ENCODE measurements at regions not wholly inside any gene's neighbourhood (a gene's known extent, or its start where the extent isn't known, plus 50 kb on each side); places are given as distances from the start of the nearest gene placed in this dataset.

GRCh38 chr6:154570505-154570904 is 60.0 kb upstream of the CNKSR3 start:
- TF ChIP-seq, protein P1, sequence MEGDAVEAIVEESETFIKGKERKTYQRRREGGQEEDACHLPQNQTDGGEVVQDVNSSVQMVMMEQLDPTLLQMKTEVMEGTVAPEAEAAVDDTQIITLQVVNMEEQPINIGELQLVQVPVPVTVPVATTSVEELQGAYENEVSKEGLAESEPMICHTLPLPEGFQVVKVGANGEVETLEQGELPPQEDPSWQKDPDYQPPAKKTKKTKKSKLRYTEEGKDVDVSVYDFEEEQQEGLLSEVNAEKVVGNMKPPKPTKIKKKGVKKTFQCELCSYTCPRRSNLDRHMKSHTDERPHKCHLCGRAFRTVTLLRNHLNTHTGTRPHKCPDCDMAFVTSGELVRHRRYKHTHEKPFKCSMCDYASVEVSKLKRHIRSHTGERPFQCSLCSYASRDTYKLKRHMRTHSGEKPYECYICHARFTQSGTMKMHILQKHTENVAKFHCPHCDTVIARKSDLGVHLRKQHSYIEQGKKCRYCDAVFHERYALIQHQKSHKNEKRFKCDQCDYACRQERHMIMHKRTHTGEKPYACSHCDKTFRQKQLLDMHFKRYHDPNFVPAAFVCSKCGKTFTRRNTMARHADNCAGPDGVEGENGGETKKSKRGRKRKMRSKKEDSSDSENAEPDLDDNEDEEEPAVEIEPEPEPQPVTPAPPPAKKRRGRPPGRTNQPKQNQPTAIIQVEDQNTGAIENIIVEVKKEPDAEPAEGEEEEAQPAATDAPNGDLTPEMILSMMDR (IDR thresholded peaks at IDR 0.05; ENCODE audit: unreplicated experiment), result no peak
- H3K36me3 Mint-ChIP-seq (ENCODE audit: insufficient read depth), result no peaks in the 10 kb centered on the region
- peaks cover 15% of the 10 kb centered on the region for H3K4me1 Mint-ChIP-seq (ENCODE audit: low read depth)
- DNase-seq (ENCODE audit: low spot score, unreplicated experiment), result no peak
- H3K27me3 Mint-ChIP-seq, result no peaks in the 10 kb centered on the region
- peaks cover 3% of the 10 kb centered on the region for H3K9me3 Mint-ChIP-seq (ENCODE audit: low read depth)
- no peak overlapping the region for H3K27ac Mint-ChIP-seq
- H3K4me3 Mint-ChIP-seq (ENCODE audit: low read depth), result no peak overlapping the region

DNA sequence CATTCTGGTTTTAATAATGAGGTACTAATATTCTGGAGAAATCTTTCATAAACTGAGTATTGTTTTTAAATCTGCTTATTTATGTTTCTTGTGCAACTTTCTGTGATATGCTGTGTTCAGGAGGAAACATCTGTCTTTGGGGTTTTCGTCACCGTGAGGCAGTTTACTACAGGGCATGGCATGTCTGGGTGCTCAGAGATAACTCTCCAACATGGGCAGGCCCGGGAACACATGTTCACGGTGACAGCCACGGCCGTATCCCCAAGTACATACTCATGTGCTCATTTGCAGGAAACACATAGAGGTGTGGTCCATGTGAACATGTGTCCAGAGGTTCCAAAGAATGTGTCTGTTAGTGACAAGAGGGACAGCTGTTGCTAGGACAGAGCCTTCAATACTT is 62.1 kb upstream of the CNKSR3 start:
- H3K27me3 Mint-ChIP-seq, result no peaks in the 10 kb centered on the region
- no peaks in the 10 kb centered on the region for H3K36me3 Mint-ChIP-seq (ENCODE audit: insufficient read depth)
- no peak for DNase-seq (ENCODE audit: low spot score, unreplicated experiment)
- no peak overlapping the region for H3K4me3 Mint-ChIP-seq (ENCODE audit: low read depth)
- H3K4me1 Mint-ChIP-seq (ENCODE audit: low read depth), result peaks cover 15% of the 10 kb centered on the region
- TF ChIP-seq, protein P1 (IDR thresholded peaks at IDR 0.05; ENCODE audit: unreplicated experiment), result no peak
- H3K27ac Mint-ChIP-seq, result no peak overlapping the region
- H3K9me3 Mint-ChIP-seq (ENCODE audit: low read depth), result no peaks in the 10 kb centered on the region

DNA sequence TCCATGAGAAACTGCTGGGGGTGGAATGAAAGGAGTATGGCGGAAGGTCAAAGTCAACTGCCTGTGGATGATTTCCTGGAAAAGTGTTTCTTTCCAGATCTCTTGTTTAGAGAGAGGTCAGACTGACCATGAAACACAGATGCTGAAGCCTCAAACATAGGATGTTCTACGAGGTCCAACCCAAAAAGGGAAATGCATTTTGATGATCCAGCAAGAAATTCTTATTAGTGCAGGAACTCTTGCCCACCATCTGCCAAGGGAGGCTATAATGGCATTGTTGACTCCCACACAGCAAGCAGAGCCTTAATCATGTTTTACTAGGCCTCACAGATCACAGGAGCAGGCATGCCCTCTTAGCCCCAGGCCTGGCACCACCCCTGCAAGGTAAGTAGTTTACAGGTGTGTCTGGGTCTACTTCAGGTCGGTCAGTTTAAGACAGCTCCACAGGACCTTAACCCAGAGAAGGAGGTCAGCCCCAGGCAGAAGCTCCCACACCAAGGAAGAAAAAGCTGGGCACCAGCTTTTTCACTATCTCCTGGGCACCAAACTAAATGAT is 67.6 kb upstream of the CNKSR3 start:
- Mint-ChIP-seq H3K27ac (no peak overlapping the region), H3K36me3 (ENCODE audit: insufficient read depth) (no peaks in the 10 kb centered on the region), H3K9me3 (ENCODE audit: low read depth) (peaks cover 10% of the 10 kb centered on the region), H3K4me1 (ENCODE audit: low read depth) (no peaks in the 10 kb centered on the region), H3K4me3 (ENCODE audit: low read depth) (no peak overlapping the region), H3K27me3 (no peaks in the 10 kb centered on the region)
- DNase-seq (ENCODE audit: low spot score, unreplicated experiment), result no peak
- TF ChIP-seq, protein P1 (IDR thresholded peaks at IDR 0.05; ENCODE audit: unreplicated experiment), result no peak

DNA sequence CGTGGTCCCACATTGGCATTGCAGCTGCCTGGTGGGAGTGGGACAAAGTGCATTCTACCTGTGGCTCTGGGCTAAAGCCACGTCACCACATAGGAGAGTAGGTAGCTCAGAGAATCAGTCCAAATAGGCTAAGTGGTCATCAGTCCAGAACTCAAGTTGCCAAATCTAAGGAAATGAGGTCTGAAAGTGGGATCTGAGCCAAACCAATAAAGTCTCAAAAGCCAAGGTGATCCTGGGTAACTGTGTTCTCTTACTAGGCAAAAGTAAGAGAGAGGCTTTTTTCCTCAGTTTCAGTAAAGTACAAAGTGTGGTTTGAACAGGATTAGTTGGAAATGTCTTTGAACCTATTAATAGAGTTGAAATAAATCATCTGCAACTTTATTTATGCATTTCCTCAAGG is 68.6 kb upstream of the CNKSR3 start:
- H3K36me3 Mint-ChIP-seq (ENCODE audit: insufficient read depth), result no peaks in the 10 kb centered on the region
- no peak for DNase-seq (ENCODE audit: low spot score, unreplicated experiment)
- H3K9me3 Mint-ChIP-seq (ENCODE audit: low read depth), result peaks cover 10% of the 10 kb centered on the region
- no peak overlapping the region for H3K4me3 Mint-ChIP-seq (ENCODE audit: low read depth)
- TF ChIP-seq, protein P1 (IDR thresholded peaks at IDR 0.05; ENCODE audit: unreplicated experiment), result no peak
- no peak overlapping the region for H3K27ac Mint-ChIP-seq
- no peaks in the 10 kb centered on the region for H3K4me1 Mint-ChIP-seq (ENCODE audit: low read depth)
- H3K27me3 Mint-ChIP-seq, result no peaks in the 10 kb centered on the region

DNA sequence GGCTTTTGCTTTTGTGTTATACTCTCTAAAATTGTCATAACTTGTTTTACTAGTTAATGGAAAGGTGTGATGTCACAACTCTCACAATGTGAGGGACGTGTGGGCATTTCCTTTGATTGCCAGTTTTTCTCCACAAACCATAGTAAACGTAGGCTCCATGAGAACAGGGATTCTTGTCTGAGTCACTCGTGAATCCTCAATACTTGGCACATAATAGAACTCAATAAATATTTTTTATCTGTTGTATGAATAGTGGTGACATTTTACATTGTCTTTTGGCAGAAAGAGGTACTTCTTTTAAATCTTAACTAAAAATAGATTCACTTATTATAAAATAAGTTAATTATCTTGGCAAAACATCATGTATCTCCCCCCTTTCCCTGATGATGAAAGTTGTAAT is 69.0 kb upstream of the CNKSR3 start:
- Mint-ChIP-seq H3K27ac (no peak overlapping the region), H3K9me3 (ENCODE audit: low read depth) (peaks cover 10% of the 10 kb centered on the region), H3K36me3 (ENCODE audit: insufficient read depth) (no peaks in the 10 kb centered on the region), H3K4me3 (ENCODE audit: low read depth) (no peak overlapping the region), H3K27me3 (no peaks in the 10 kb centered on the region), H3K4me1 (ENCODE audit: low read depth) (no peaks in the 10 kb centered on the region)
- TF ChIP-seq, protein P1 (IDR thresholded peaks at IDR 0.05; ENCODE audit: unreplicated experiment), result no peak
- no peak for DNase-seq (ENCODE audit: low spot score, unreplicated experiment)

Measured in progenitor cell of endocrine pancreas (in vitro differentiated cells).